NCI-H1417 (cell line): ENCODE measurements at regions not wholly inside any gene's neighbourhood (a gene's known extent, or its start where the extent isn't known, plus 50 kb on each side); places are given as distances from the start of the nearest gene placed in this dataset.

Source experiments
- DNase-seq, 3 experiments: peaks; one replicate each; lab custom pipeline; 2025; lab: John Stamatoyannopoulos, UW

GRCh38 chr9:26567976-26568375 lies 324.6 kb downstream of the CAAP1 start:
- DNase-seq = no peak

- no peak for DNase-seq
Measured at GRCh38 chr9:26566141-26566540, 326.5 kb downstream of the CAAP1 start.

- DNase-seq = no peak
Measured at GRCh38 chr9:26565118-26565517, 327.5 kb downstream of the CAAP1 start.

- no peak for DNase-seq
Measured at GRCh38 chr9:26562338-26562737, 330.3 kb downstream of the CAAP1 start.

GRCh38 chr9:26561928-26562327 lies 330.7 kb downstream of the CAAP1 start:
- no peak for DNase-seq

GRCh38 chr9:26559506-26559905 lies 333.1 kb downstream of the CAAP1 start:
- no peak for DNase-seq

- DNase-seq = no peak
Measured at GRCh38 chr9:26551971-26552370, 340.6 kb downstream of the CAAP1 start.

- no peak for DNase-seq
Measured at GRCh38 chr9:26551451-26551850, 341.2 kb downstream of the CAAP1 start.

GRCh38 chr9:26548781-26549290 lies 343.8 kb downstream of the CAAP1 start:
- DNase-seq = no peak

GRCh38 chr9:26539867-26540493 lies 352.6 kb downstream of the CAAP1 start:
- DNase-seq = no peak

GRCh38 chr9:26537211-26537610 lies 355.4 kb downstream of the CAAP1 start:
- DNase-seq = no peak

GRCh38 chr9:26535151-26535550 lies 357.5 kb downstream of the CAAP1 start:
- no peak for DNase-seq

GRCh38 chr9:26530841-26531240 lies 361.8 kb downstream of the CAAP1 start:
- DNase-seq = no peak

- DNase-seq = no peak
Measured at GRCh38 chr9:26527931-26528330, 364.7 kb downstream of the CAAP1 start.

GRCh38 chr9:26524267-26524666 lies 368.3 kb downstream of the CAAP1 start:
- DNase-seq = no peak

- no peak for DNase-seq
Measured at GRCh38 chr9:26523577-26523976, 369.0 kb downstream of the CAAP1 start.

- no peak for DNase-seq
Measured at GRCh38 chr9:26520141-26520540, 372.5 kb downstream of the CAAP1 start.

- no peak for DNase-seq
Measured at GRCh38 chr9:26516773-26517343, 375.7 kb downstream of the CAAP1 start.

GRCh38 chr9:26513730-26514129 lies 378.9 kb downstream of the CAAP1 start:
- no peak for DNase-seq

GRCh38 chr9:26510137-26510536 lies 382.5 kb downstream of the CAAP1 start:
- no peak for DNase-seq

GRCh38 chr9:26508897-26509296 lies 383.7 kb downstream of the CAAP1 start:
- DNase-seq = no peak

- DNase-seq = no peak
Measured at GRCh38 chr9:26504057-26504456, 388.5 kb downstream of the CAAP1 start.

- no peak for DNase-seq
Measured at GRCh38 chr9:26502311-26502710, 390.3 kb downstream of the CAAP1 start.

- DNase-seq = no peak
Measured at GRCh38 chr9:26500471-26500870, 392.1 kb downstream of the CAAP1 start.
